OCI-LY7 (cell line): ENCODE measurements at regions not wholly inside any gene's neighbourhood (a gene's known extent, or its start where the extent isn't known, plus 50 kb on each side); places are given as distances from the start of the nearest gene placed in this dataset.

Experiments used
- BruUV-seq: library from RNA; stranded (reverse); fragments of 400-500 nt; replicated peaks from 2 replicates; lab custom pipeline; 2021; lab: Mats Ljungman, UMichigan
- CTCF ChIA-PET: fragments of 300-600 bp; sonication (Branson Sonifier 250); formaldehyde crosslinking; loops from one replicate; lab custom pipeline; 2022; ENCODE audit warnings: antibody characterized with exemption; ENCODE audit not compliant: unreplicated experiment; lab: Charles Lee
- POLR2A ChIA-PET: fragments of 300-600 bp; sonication (Branson Sonifier 250); formaldehyde crosslinking; loops from one replicate; lab custom pipeline; 2022; ENCODE audit warnings: antibody characterized with exemption; lab: Charles Lee
- DNase-seq: peaks from one replicate; pipeline ENCODE4 v3.0.0-alpha.2; 2015; ENCODE audit warnings: low spot score
- H2AFZ ChIP-seq: fragments of 200-600 bp; sonication (generic), shearing (Covaris generic); 2 replicates; pipeline ENCODE4 v1.6.1; 2014; ENCODE audit warnings: mild to moderate bottlenecking, antibody characterized with exemption, low read length, moderate library complexity
- H3K27ac ChIP-seq: fragments of 200-600 bp; sonication (generic); 2 replicates; pipeline ENCODE4 v1.5.1; 2014; ENCODE audit warnings: mixed run types, low read depth, mild to moderate bottlenecking, moderate library complexity, low read length, inconsistent platforms; ENCODE audit not compliant: poor library complexity, severe bottlenecking
- H3K36me3 ChIP-seq: fragments of 200-600 bp; sonication (generic); 2 replicates; pipeline ENCODE4 v1.6.1; 2014; ENCODE audit warnings: mild to moderate bottlenecking, antibody characterized with exemption, low read length, moderate library complexity, mixed read lengths; ENCODE audit not compliant: insufficient read depth
- H3K4me1 ChIP-seq: fragments of 200-600 bp; sonication (generic); 2 replicates; pipeline ENCODE4 v1.5.1; 2014; ENCODE audit warnings: mild to moderate bottlenecking, low read length; ENCODE audit not compliant: insufficient read depth, poor library complexity, severe bottlenecking
- H3K4me2 ChIP-seq: fragments of 200-600 bp; sonication (generic); 2 replicates; pipeline ENCODE4 v1.6.1; 2014; ENCODE audit warnings: mild to moderate bottlenecking, low read length
- H3K4me3 ChIP-seq: fragments of 200-600 bp; sonication (generic); 2 replicates; pipeline ENCODE4 v1.5.1; 2014; ENCODE audit warnings: mild to moderate bottlenecking, low read depth, low read length; ENCODE audit not compliant: poor library complexity, severe bottlenecking
- H3K79me2 ChIP-seq: fragments of 200-600 bp; sonication (generic); 2 replicates; pipeline ENCODE4 v1.6.1; 2016; ENCODE audit warnings: low read depth, mild to moderate bottlenecking, low read length, moderate library complexity, mixed read lengths; ENCODE audit not compliant: insufficient read depth
- H3K9me2 ChIP-seq: fragments of 200-600 bp; sonication (generic); 2 replicates; pipeline ENCODE4 v1.6.1; 2016; ENCODE audit warnings: mild to moderate bottlenecking, low read length, mixed read lengths; ENCODE audit not compliant: insufficient read depth
- H3K9me3 ChIP-seq: fragments of 200-600 bp; sonication (generic); 2 replicates; pipeline ENCODE4 v1.6.1; 2014; ENCODE audit warnings: mild to moderate bottlenecking, mixed run types, low read length, mixed read lengths
- H4K20me1 ChIP-seq: fragments of 200-600 bp; sonication (generic); 2 replicates; pipeline ENCODE4 v1.6.1; 2014; ENCODE audit warnings: mild to moderate bottlenecking, antibody characterized with exemption, low read length, moderate library complexity, mixed read lengths; ENCODE audit not compliant: insufficient read depth
- CTCF ChIP-seq: fragments of 200-600 bp; sonication (generic); conservative IDR thresholded peaks from 2 replicates; pipeline ENCODE4 v1.5.1; 2014; ENCODE audit warnings: mild to moderate bottlenecking, antibody characterized with exemption, low read length, moderate library complexity, mixed read lengths
- EZH2phosphoT487 ChIP-seq: fragments of 200-600 bp; sonication (generic); IDR thresholded peaks from 2 replicates; pipeline ENCODE4 v1.6.1; 2018; ENCODE audit warnings: low read depth, borderline replicate concordance, mild to moderate bottlenecking, mixed run types, antibody characterized with exemption, low read length, moderate library complexity, mixed read lengths
- intact Hi-C: fragments of 100-400 bp; cut with micrococcal nuclease; formaldehyde crosslinking; loops from one replicate; pipeline ENCODE4 v1.10.0; 2022; ENCODE audit not compliant: unreplicated experiment

- H3K9me2 ChIP-seq = no peaks in the 10 kb centered on the region
- no peaks in the 10 kb centered on the region for H3K4me1 ChIP-seq
- no TSS peak for BruUV-seq
- H3K79me2 ChIP-seq = no peaks in the 10 kb centered on the region
- H3K9me3 ChIP-seq = peaks cover 6% of the 10 kb centered on the region; the same call in 1 of the 2 replicates
- DNase-seq = no peak
- no peak overlapping the region for H3K27ac ChIP-seq
- intact Hi-C loops = no loop called here
- H3K4me3 ChIP-seq = no peak overlapping the region
- no peak overlapping the region for H2AFZ ChIP-seq
- ChIA-PET POLR2A (interaction anchor here (0.6 to 0.7 kb wide), 2 partner anchors 11 to 63 kb away, joined by 3 read pairs; no protein-coding TSS in a partner anchor), CTCF (no interaction called here)
- TF ChIP-seq EZH2phosphoT487 (no peak), CTCF (no peak)
- H3K36me3 ChIP-seq = no peaks in the 10 kb centered on the region
- no peaks in the 10 kb centered on the region for H4K20me1 ChIP-seq
- no peak overlapping the region for H3K4me2 ChIP-seq
Observed at GRCh38 chr14:26938054-26938453, 340.2 kb upstream of the NOVA1 start.

- Histone ChIP-seq H3K9me3 (peaks cover 6% of the 10 kb centered on the region; the same call in 1 of the 2 replicates), H2AFZ (no peak overlapping the region), H3K79me2 (no peaks in the 10 kb centered on the region), H3K4me3 (no peak overlapping the region), H3K27ac (no peak overlapping the region), H3K4me1 (no peaks in the 10 kb centered on the region), H3K4me2 (no peak overlapping the region), H4K20me1 (no peaks in the 10 kb centered on the region), H3K36me3 (no peaks in the 10 kb centered on the region), H3K9me2 (no peaks in the 10 kb centered on the region)
- intact Hi-C loops = no loop called here
- no peak for DNase-seq
- ChIA-PET CTCF (no interaction called here), POLR2A (no interaction called here)
- TF ChIP-seq CTCF (no peak), EZH2phosphoT487 (no peak)
- BruUV-seq = no TSS peak
Observed at GRCh38 chr14:26939755-26940154, 341.9 kb upstream of the NOVA1 start.

GRCh38 chr14:26941521-26941920 lies 343.7 kb upstream of the NOVA1 start:
- BruUV-seq = no TSS peak
- Histone ChIP-seq H3K79me2 (no peaks in the 10 kb centered on the region), H4K20me1 (no peaks in the 10 kb centered on the region), H3K4me1 (no peaks in the 10 kb centered on the region), H3K4me2 (no peak overlapping the region), H3K9me2 (no peaks in the 10 kb centered on the region), H3K4me3 (no peak overlapping the region), H2AFZ (no peak overlapping the region), H3K9me3 (peaks cover 6% of the 10 kb centered on the region; the same call in 1 of the 2 replicates), H3K36me3 (no peaks in the 10 kb centered on the region), H3K27ac (no peak overlapping the region)
- intact Hi-C loops = no loop called here
- CTCF ChIA-PET = no interaction called here
- no peak for DNase-seq
- POLR2A ChIA-PET = no interaction called here
- TF ChIP-seq CTCF (no peak), EZH2phosphoT487 (no peak)
